ENCODE measurements at regions not wholly inside any gene's neighbourhood (a gene's known extent, or its start where the extent isn't known, plus 50 kb on each side); places are given as distances from the start of the nearest gene placed in this dataset.

DNA sequence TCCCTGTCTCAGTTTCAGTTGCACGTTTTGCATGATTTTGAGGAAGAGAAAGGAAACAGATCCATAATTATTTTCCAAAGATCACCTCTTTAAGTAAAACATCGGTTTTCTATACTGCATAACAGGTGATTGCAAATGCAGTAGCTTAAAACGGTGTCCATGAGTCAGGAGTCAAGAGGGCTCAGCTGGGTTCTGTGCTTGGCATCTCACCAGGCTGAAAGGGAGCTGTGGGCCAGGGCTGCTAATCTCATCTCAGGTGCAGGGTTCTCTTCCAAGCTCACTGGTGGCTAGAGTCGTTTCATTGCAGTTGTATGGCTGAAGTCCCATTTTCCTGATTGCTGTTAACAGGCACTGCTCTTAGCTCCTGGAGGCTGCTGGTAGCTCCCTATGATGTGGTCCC is 57.0 kb upstream of the PRKCQ start:
- H3K36me3 Mint-ChIP-seq (ENCODE audit: low read depth): no peaks in the 10 kb centered on the region
- intact Hi-C loops (cut with micrococcal nuclease): no loop called here
- no peaks in the 10 kb centered on the region for H3K4me1 Mint-ChIP-seq (ENCODE audit: low read depth)
- peaks cover 4% of the 10 kb centered on the region for H3K9me3 Mint-ChIP-seq
- no peak overlapping the region for H3K27ac Mint-ChIP-seq
- H3K27me3 Mint-ChIP-seq: peaks cover 2% of the 10 kb centered on the region
- no peak overlapping the region for H3K4me3 Mint-ChIP-seq

GRCh38 chr10:6635784-6636183 is 55.7 kb upstream of the PRKCQ start:
- H3K27ac Mint-ChIP-seq: no peak overlapping the region

More at GRCh38 chr10:6635784-6636183, 55.7 kb upstream of the PRKCQ start:
- H3K36me3 Mint-ChIP-seq (ENCODE audit: low read depth): no peaks in the 10 kb centered on the region
- no peaks in the 10 kb centered on the region for H3K4me1 Mint-ChIP-seq (ENCODE audit: low read depth)
- H3K9me3 Mint-ChIP-seq: no peaks in the 10 kb centered on the region
- intact Hi-C loops (cut with micrococcal nuclease): no loop called here
- H3K4me3 Mint-ChIP-seq: no peak overlapping the region
- peaks cover 2% of the 10 kb centered on the region for H3K27me3 Mint-ChIP-seq

All from dendritic cell treated with granulocyte-macrophage colony-stimulating factor and Interleukin-4, amounts not matched to agents 40 ng/mL and 50 ng/mL, for 4 days (primary cell).